ENCODE measurements at regions not wholly inside any gene's neighbourhood (a gene's known extent, or its start where the extent isn't known, plus 50 kb on each side); places are given as distances from the start of the nearest gene placed in this dataset.

DNA sequence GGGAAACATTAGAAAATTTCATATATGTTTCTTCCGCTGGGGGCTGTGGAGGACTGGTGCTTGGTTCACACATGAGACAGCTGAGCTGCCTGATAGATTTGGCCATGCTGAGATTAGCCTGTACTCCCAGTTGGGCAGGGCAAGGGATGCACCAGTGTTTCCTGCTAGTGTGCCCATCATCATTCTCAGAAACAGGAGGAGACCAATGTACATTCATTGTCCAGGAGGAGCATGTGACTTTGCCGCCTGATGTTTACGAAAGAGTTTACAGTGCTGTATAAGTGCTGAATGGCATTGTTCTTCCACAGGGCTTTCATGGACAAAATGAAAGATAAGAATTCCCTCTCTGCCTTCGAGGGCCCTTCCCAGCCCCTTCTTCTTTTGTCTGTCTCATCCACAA lies 311.1 kb upstream of the THBS1 start:
- no peaks in the 10 kb centered on the region for H3K36me3 ChIP-seq
- H3K9me3 ChIP-seq = no peaks in the 10 kb centered on the region
- no peak for DNase-seq
- intact Hi-C loops (cut with DNase I; ENCODE audit: low total_unique reads) = no loop called here
- WGBS, 2 donors (ENCODE audit: low coverage in 1 of 2) = 40 to 60% methylated on average over 2 to 4 of the region's 4 CpGs
- H3K4me3 ChIP-seq = no peak overlapping the region
- H3K27ac ChIP-seq = no peak overlapping the region
- in situ Hi-C loops (cut with MboI; ENCODE audit: low pct_ligation_motif_present in 1 of 4, low pct_unique_long_range_greater_than_20kb in 1 of 4, low sequenced_read_pairs in 3 of 4) = no loop called here
- no peaks in the 10 kb centered on the region for H3K27me3 ChIP-seq
- TF ChIP-seq, protein P1, sequence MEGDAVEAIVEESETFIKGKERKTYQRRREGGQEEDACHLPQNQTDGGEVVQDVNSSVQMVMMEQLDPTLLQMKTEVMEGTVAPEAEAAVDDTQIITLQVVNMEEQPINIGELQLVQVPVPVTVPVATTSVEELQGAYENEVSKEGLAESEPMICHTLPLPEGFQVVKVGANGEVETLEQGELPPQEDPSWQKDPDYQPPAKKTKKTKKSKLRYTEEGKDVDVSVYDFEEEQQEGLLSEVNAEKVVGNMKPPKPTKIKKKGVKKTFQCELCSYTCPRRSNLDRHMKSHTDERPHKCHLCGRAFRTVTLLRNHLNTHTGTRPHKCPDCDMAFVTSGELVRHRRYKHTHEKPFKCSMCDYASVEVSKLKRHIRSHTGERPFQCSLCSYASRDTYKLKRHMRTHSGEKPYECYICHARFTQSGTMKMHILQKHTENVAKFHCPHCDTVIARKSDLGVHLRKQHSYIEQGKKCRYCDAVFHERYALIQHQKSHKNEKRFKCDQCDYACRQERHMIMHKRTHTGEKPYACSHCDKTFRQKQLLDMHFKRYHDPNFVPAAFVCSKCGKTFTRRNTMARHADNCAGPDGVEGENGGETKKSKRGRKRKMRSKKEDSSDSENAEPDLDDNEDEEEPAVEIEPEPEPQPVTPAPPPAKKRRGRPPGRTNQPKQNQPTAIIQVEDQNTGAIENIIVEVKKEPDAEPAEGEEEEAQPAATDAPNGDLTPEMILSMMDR (IDR thresholded peaks at IDR 0.05) = no peak
- TF ChIP-seq EP300 (IDR thresholded peaks at IDR 0.05; ENCODE audit: low read depth) (no peak), POLR2A (IDR thresholded peaks at IDR 0.05) (no peak), POLR2AphosphoS5 (IDR thresholded peaks at IDR 0.05) (no peak)
- peaks cover 0 to 13% (median 3%) of the 10 kb centered on the region in 4 donors for H3K4me1 ChIP-seq

DNA sequence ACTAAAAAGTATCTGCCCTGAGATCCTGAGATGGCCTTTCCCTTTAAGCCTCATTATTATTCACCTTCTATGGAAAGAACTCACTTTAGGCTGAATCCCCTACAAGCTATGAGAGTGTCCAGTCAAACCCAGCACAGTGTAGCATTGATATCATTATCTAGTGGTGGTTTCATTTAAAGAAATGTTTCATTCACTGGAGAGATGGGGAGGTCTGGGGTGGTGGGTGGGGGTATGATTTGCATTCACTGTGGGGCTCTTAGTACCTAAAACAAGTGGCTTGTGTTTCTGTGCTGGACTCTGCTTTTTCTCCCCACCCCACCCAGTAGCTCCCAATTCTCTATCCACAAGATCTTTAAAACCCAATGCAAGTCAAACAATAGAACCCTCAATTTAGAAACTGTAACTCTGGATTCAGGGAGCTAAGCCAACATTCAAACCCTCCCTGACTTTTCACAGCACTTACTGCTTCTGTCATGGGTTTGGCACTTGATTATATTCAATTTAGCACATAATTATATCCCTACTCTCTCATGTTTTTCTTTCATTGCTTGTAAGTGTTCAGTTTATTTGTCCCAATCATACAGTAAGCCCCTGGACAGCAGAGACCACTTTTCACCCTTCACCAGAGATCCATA lies 310.5 kb upstream of the THBS1 start:
- DNase-seq = no peak
- intact Hi-C loops (cut with DNase I; ENCODE audit: low total_unique reads) = no loop called here

DNA sequence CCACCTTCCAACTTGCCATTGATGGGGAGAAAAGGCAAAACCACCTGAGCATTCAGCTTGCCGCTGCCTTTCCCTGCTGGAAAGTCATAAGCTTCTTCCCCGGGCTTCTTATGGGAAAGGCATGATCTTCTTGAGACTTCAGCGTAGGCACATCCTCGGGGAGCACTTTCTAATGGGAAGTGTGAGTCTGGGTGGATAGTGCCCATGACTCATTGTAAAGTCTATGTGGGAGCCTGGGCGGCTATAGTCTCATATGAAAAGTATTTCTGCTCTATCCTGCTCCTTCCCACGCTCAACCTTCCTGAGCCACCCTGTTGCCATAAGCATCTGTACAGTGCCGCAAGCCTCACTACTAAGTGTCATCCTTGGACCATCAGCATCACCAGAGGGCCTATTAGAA lies 309.9 kb upstream of the THBS1 start:
- DNase-seq = no peak
- TF ChIP-seq POLR2A (IDR thresholded peaks at IDR 0.05) (no peak), POLR2AphosphoS5 (IDR thresholded peaks at IDR 0.05) (no peak), EP300 (IDR thresholded peaks at IDR 0.05; ENCODE audit: low read depth) (no peak)
- TF ChIP-seq, protein P1 (IDR thresholded peaks at IDR 0.05) = no peak
- H3K4me3 ChIP-seq = no peak overlapping the region
- H3K27me3 ChIP-seq = no peaks in the 10 kb centered on the region
- H3K27ac ChIP-seq = no peak overlapping the region
- in situ Hi-C loops (cut with MboI; ENCODE audit: low pct_ligation_motif_present in 1 of 4, low pct_unique_long_range_greater_than_20kb in 1 of 4, low sequenced_read_pairs in 3 of 4) = no loop called here
- intact Hi-C loops (cut with DNase I; ENCODE audit: low total_unique reads) = no loop called here
- peaks cover 0 to 13% (median 3%) of the 10 kb centered on the region in 4 donors for H3K4me1 ChIP-seq
- 87% methylated on average over 7 of the region's 7 CpGs; no CpG with 5 or more reads in 1 of the 2 donors for WGBS, 2 donors (ENCODE audit: low coverage in 1 of 2)
- H3K36me3 ChIP-seq = no peaks in the 10 kb centered on the region
- no peaks in the 10 kb centered on the region for H3K9me3 ChIP-seq

More for the DNA sequence above, 310.5 kb upstream of the THBS1 start:
- H3K9me3 ChIP-seq = no peaks in the 10 kb centered on the region
- no peak overlapping the region for H3K27ac ChIP-seq
- H3K4me1 ChIP-seq = peaks cover 0 to 13% (median 3%) of the 10 kb centered on the region in 4 donors
- TF ChIP-seq POLR2A (IDR thresholded peaks at IDR 0.05) (no peak), EP300 (IDR thresholded peaks at IDR 0.05; ENCODE audit: low read depth) (no peak), POLR2AphosphoS5 (IDR thresholded peaks at IDR 0.05) (no peak)
- TF ChIP-seq, protein P1 (IDR thresholded peaks at IDR 0.05) = no peak
- H3K36me3 ChIP-seq = no peaks in the 10 kb centered on the region
- no peaks in the 10 kb centered on the region for H3K27me3 ChIP-seq
- in situ Hi-C loops (cut with MboI; ENCODE audit: low pct_ligation_motif_present in 1 of 4, low pct_unique_long_range_greater_than_20kb in 1 of 4, low sequenced_read_pairs in 3 of 4) = no loop called here
- H3K4me3 ChIP-seq = no peak overlapping the region

DNA sequence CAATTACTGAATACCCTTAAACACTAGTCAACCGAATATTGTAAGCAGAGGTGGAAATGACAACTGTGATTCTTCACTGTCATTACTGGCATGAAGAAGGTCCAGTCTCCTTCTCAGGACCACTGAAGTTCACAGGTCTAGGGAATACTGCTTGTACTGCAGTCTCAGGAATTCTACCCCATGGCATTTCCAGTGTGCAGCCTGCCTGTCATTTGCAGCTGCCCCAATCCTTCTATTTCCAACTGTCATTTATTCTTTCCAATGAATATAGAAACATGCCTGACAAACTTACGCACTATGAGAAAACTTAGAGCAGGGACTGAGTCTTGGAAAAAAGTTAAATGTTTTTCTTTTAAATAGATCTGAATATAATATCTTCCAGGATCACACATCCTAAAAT lies 308.0 kb upstream of the THBS1 start:
- no peak overlapping the region for H3K4me3 ChIP-seq
- H3K27ac ChIP-seq = no peak overlapping the region
- in situ Hi-C loops (cut with MboI; ENCODE audit: low pct_ligation_motif_present in 1 of 4, low pct_unique_long_range_greater_than_20kb in 1 of 4, low sequenced_read_pairs in 3 of 4) (no loop called here), intact Hi-C loops (cut with DNase I; ENCODE audit: low total_unique reads) (no loop called here)
- H3K4me1 ChIP-seq = peaks cover 0 to 13% (median 3%) of the 10 kb centered on the region in 4 donors
- TF ChIP-seq, protein P1 (IDR thresholded peaks at IDR 0.05) = no peak
- TF ChIP-seq POLR2AphosphoS5 (IDR thresholded peaks at IDR 0.05) (no peak), POLR2A (IDR thresholded peaks at IDR 0.05) (no peak), EP300 (IDR thresholded peaks at IDR 0.05; ENCODE audit: low read depth) (no peak)
- 91 to 100% methylated on average over 2 of the region's 2 CpGs for WGBS, 2 donors (ENCODE audit: low coverage in 1 of 2)
- DNase-seq = no peak
- no peaks in the 10 kb centered on the region for H3K27me3 ChIP-seq
- H3K36me3 ChIP-seq = no peaks in the 10 kb centered on the region
- H3K9me3 ChIP-seq = no peaks in the 10 kb centered on the region

Data from transverse colon (tissue), 4 donors.